ENCODE measurements at regions not wholly inside any gene's neighbourhood (a gene's known extent, or its start where the extent isn't known, plus 50 kb on each side); places are given as distances from the start of the nearest gene placed in this dataset.

DNA sequence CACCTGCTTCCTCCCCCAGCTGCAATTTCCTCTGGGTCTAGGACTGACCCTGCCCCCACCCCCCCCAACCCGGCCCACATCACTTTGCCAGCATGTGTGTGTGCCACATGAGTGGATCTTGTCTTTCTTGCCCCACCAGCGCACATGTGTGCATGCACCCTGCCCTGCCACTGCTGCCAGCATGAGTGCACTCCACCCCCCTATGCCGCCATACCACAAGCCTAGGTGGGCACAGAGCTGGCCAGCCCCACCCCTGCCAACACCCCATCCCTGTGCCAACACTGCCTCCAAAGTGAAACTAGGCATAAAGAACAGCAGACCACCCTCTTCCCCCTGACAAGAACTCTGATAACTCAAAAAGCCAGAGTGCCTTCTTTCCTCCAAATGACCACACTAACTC is 296.3 kb upstream of the SGO1 start:
- TF ChIP-seq CTCF (IDR thresholded peaks at IDR 0.05) (no peak), POLR2A (IDR thresholded peaks at IDR 0.05) (no peak)
